ENCODE measurements at regions not wholly inside any gene's neighbourhood (a gene's known extent, or its start where the extent isn't known, plus 50 kb on each side); places are given as distances from the start of the nearest gene placed in this dataset.

- DNase-seq (ENCODE audit: low spot score in 2 of 2) (no peak), ATAC-seq (replicated peaks; ENCODE audit: extremely low read depth, poor library complexity, severe bottlenecking) (no peak)
- no peak overlapping the region for H3K4me3 Mint-ChIP-seq
- no peaks in the 10 kb centered on the region for H3K36me3 Mint-ChIP-seq (ENCODE audit: insufficient read depth)
- no peak overlapping the region for H3K27ac Mint-ChIP-seq (ENCODE audit: low read depth)
- H3K4me1 Mint-ChIP-seq, result no peaks in the 10 kb centered on the region
- peaks cover 7% of the 10 kb centered on the region for H3K9me3 Mint-ChIP-seq
- no peaks in the 10 kb centered on the region for H3K27me3 Mint-ChIP-seq
Observed at GRCh38 chr3:104673981-104674380, 692.7 kb upstream of the ALCAM start.

GRCh38 chr3:104676241-104676640 lies 690.5 kb upstream of the ALCAM start:
- no peak for DNase-seq (ENCODE audit: low spot score in 2 of 2)
- H3K36me3 Mint-ChIP-seq (ENCODE audit: insufficient read depth), result no peaks in the 10 kb centered on the region
- H3K27ac Mint-ChIP-seq (ENCODE audit: low read depth), result no peak overlapping the region
- no peaks in the 10 kb centered on the region for H3K4me1 Mint-ChIP-seq
- peaks cover 7% of the 10 kb centered on the region for H3K9me3 Mint-ChIP-seq
- ATAC-seq (replicated peaks; ENCODE audit: extremely low read depth, poor library complexity, severe bottlenecking), result no peak
- H3K27me3 Mint-ChIP-seq, result no peaks in the 10 kb centered on the region
- H3K4me3 Mint-ChIP-seq, result no peak overlapping the region

- Mint-ChIP-seq H3K36me3 (ENCODE audit: insufficient read depth) (no peaks in the 10 kb centered on the region), H3K9me3 (peaks cover 7% of the 10 kb centered on the region), H3K4me3 (no peak overlapping the region), H3K27ac (ENCODE audit: low read depth) (no peak overlapping the region), H3K4me1 (no peaks in the 10 kb centered on the region), H3K27me3 (no peaks in the 10 kb centered on the region)
- DNase-seq (ENCODE audit: low spot score in 2 of 2), result no peak
- no peak for ATAC-seq (replicated peaks; ENCODE audit: extremely low read depth, poor library complexity, severe bottlenecking)
Observed at GRCh38 chr3:104677932-104678331, 688.8 kb upstream of the ALCAM start.

GRCh38 chr3:104685492-104685891 lies 681.2 kb upstream of the ALCAM start:
- no peaks in the 10 kb centered on the region for H3K36me3 Mint-ChIP-seq (ENCODE audit: insufficient read depth)
- DNase-seq (ENCODE audit: low spot score in 2 of 2) (no peak), ATAC-seq (replicated peaks; ENCODE audit: extremely low read depth, poor library complexity, severe bottlenecking) (no peak)
- H3K4me1 Mint-ChIP-seq, result no peaks in the 10 kb centered on the region
- peaks cover 6% of the 10 kb centered on the region for H3K9me3 Mint-ChIP-seq
- no peak overlapping the region for H3K27ac Mint-ChIP-seq (ENCODE audit: low read depth)
- H3K27me3 Mint-ChIP-seq, result no peaks in the 10 kb centered on the region
- H3K4me3 Mint-ChIP-seq, result no peak overlapping the region

- H3K27me3 Mint-ChIP-seq, result no peaks in the 10 kb centered on the region
- H3K4me3 Mint-ChIP-seq, result no peak overlapping the region
Observed at GRCh38 chr3:104687362-104687761, 679.3 kb upstream of the ALCAM start.

GRCh38 chr3:104696470-104696869 lies 670.2 kb upstream of the ALCAM start:
- H3K4me1 Mint-ChIP-seq, result no peaks in the 10 kb centered on the region
- no peak for ATAC-seq (replicated peaks; ENCODE audit: extremely low read depth, poor library complexity, severe bottlenecking)
- DNase-seq (ENCODE audit: low spot score in 2 of 2), result no peak
- no peak overlapping the region for H3K4me3 Mint-ChIP-seq
- H3K27ac Mint-ChIP-seq (ENCODE audit: low read depth), result no peak overlapping the region
- no peaks in the 10 kb centered on the region for H3K36me3 Mint-ChIP-seq (ENCODE audit: insufficient read depth)
- no peaks in the 10 kb centered on the region for H3K27me3 Mint-ChIP-seq
- H3K9me3 Mint-ChIP-seq, result peaks cover 5% of the 10 kb centered on the region

More at GRCh38 chr3:104687362-104687761, 679.3 kb upstream of the ALCAM start:
- H3K36me3 Mint-ChIP-seq (ENCODE audit: insufficient read depth), result no peaks in the 10 kb centered on the region
- H3K27ac Mint-ChIP-seq (ENCODE audit: low read depth), result no peak overlapping the region
- no peaks in the 10 kb centered on the region for H3K4me1 Mint-ChIP-seq
- ATAC-seq (replicated peaks; ENCODE audit: extremely low read depth, poor library complexity, severe bottlenecking) (no peak), DNase-seq (ENCODE audit: low spot score in 2 of 2) (no peak)
- H3K9me3 Mint-ChIP-seq, result peaks cover 10% of the 10 kb centered on the region

- Mint-ChIP-seq H3K4me1 (no peaks in the 10 kb centered on the region), H3K27ac (ENCODE audit: low read depth) (no peak overlapping the region), H3K36me3 (ENCODE audit: insufficient read depth) (no peaks in the 10 kb centered on the region), H3K27me3 (no peaks in the 10 kb centered on the region), H3K4me3 (no peak overlapping the region), H3K9me3 (no peaks in the 10 kb centered on the region)
- no peak for DNase-seq (ENCODE audit: low spot score in 2 of 2)
- no peak for ATAC-seq (replicated peaks; ENCODE audit: extremely low read depth, poor library complexity, severe bottlenecking)
Observed at GRCh38 chr3:104711406-104711805, 655.3 kb upstream of the ALCAM start.

- ATAC-seq (replicated peaks; ENCODE audit: extremely low read depth, poor library complexity, severe bottlenecking), result no peak
- H3K4me1 Mint-ChIP-seq, result no peaks in the 10 kb centered on the region
- H3K4me3 Mint-ChIP-seq, result no peak overlapping the region
- H3K36me3 Mint-ChIP-seq (ENCODE audit: insufficient read depth), result no peaks in the 10 kb centered on the region
- H3K27ac Mint-ChIP-seq (ENCODE audit: low read depth), result no peak overlapping the region
- H3K9me3 Mint-ChIP-seq, result no peaks in the 10 kb centered on the region
- no peak for DNase-seq (ENCODE audit: low spot score in 2 of 2)
- H3K27me3 Mint-ChIP-seq, result no peaks in the 10 kb centered on the region
Observed at GRCh38 chr3:104715972-104716371, 650.7 kb upstream of the ALCAM start.

GRCh38 chr3:104717828-104718196 lies 648.9 kb upstream of the ALCAM start:
- no peaks in the 10 kb centered on the region for H3K9me3 Mint-ChIP-seq
- no peak for ATAC-seq (replicated peaks; ENCODE audit: extremely low read depth, poor library complexity, severe bottlenecking)
- H3K36me3 Mint-ChIP-seq (ENCODE audit: insufficient read depth), result no peaks in the 10 kb centered on the region
- DNase-seq (ENCODE audit: low spot score in 2 of 2), result no peak
- H3K4me3 Mint-ChIP-seq, result no peak overlapping the region
- H3K4me1 Mint-ChIP-seq, result no peaks in the 10 kb centered on the region
- no peak overlapping the region for H3K27ac Mint-ChIP-seq (ENCODE audit: low read depth)
- no peaks in the 10 kb centered on the region for H3K27me3 Mint-ChIP-seq

- H3K4me3 Mint-ChIP-seq, result no peak overlapping the region
- no peak for DNase-seq (ENCODE audit: low spot score in 2 of 2)
- H3K27me3 Mint-ChIP-seq, result no peaks in the 10 kb centered on the region
- ATAC-seq (replicated peaks; ENCODE audit: extremely low read depth, poor library complexity, severe bottlenecking), result no peak
- H3K27ac Mint-ChIP-seq (ENCODE audit: low read depth), result no peak overlapping the region
- no peaks in the 10 kb centered on the region for H3K9me3 Mint-ChIP-seq
- no peaks in the 10 kb centered on the region for H3K4me1 Mint-ChIP-seq
- no peaks in the 10 kb centered on the region for H3K36me3 Mint-ChIP-seq (ENCODE audit: insufficient read depth)
Observed at GRCh38 chr3:104723000-104723399, 643.7 kb upstream of the ALCAM start.

- Mint-ChIP-seq H3K4me3 (no peak overlapping the region), H3K9me3 (no peaks in the 10 kb centered on the region), H3K27me3 (no peaks in the 10 kb centered on the region), H3K4me1 (no peaks in the 10 kb centered on the region), H3K27ac (ENCODE audit: low read depth) (no peak overlapping the region), H3K36me3 (ENCODE audit: insufficient read depth) (peaks cover 2% of the 10 kb centered on the region)
- ATAC-seq (replicated peaks; ENCODE audit: extremely low read depth, poor library complexity, severe bottlenecking), result no peak
- no peak for DNase-seq (ENCODE audit: low spot score in 2 of 2)
Observed at GRCh38 chr3:104731074-104731473, 635.6 kb upstream of the ALCAM start.

- no peak overlapping the region for H3K27ac Mint-ChIP-seq (ENCODE audit: low read depth)
- no peaks in the 10 kb centered on the region for H3K27me3 Mint-ChIP-seq
- DNase-seq (ENCODE audit: low spot score in 2 of 2) (no peak), ATAC-seq (replicated peaks; ENCODE audit: extremely low read depth, poor library complexity, severe bottlenecking) (no peak)
- no peaks in the 10 kb centered on the region for H3K4me1 Mint-ChIP-seq
- no peaks in the 10 kb centered on the region for H3K9me3 Mint-ChIP-seq
- H3K4me3 Mint-ChIP-seq, result no peak overlapping the region
- H3K36me3 Mint-ChIP-seq (ENCODE audit: insufficient read depth), result peaks cover 2% of the 10 kb centered on the region
Observed at GRCh38 chr3:104734627-104735026, 632.1 kb upstream of the ALCAM start.

- ATAC-seq (replicated peaks; ENCODE audit: extremely low read depth, poor library complexity, severe bottlenecking) (no peak), DNase-seq (ENCODE audit: low spot score in 2 of 2) (no peak)
- Mint-ChIP-seq H3K4me1 (no peaks in the 10 kb centered on the region), H3K27me3 (no peaks in the 10 kb centered on the region), H3K4me3 (no peak overlapping the region), H3K9me3 (no peaks in the 10 kb centered on the region), H3K36me3 (ENCODE audit: insufficient read depth) (peaks cover 2% of the 10 kb centered on the region), H3K27ac (ENCODE audit: low read depth) (no peak overlapping the region)
Observed at GRCh38 chr3:104735691-104736090, 631.0 kb upstream of the ALCAM start.

- Mint-ChIP-seq H3K36me3 (ENCODE audit: insufficient read depth) (peaks cover 2% of the 10 kb centered on the region), H3K27me3 (no peaks in the 10 kb centered on the region), H3K4me3 (no peak overlapping the region), H3K4me1 (no peaks in the 10 kb centered on the region), H3K27ac (ENCODE audit: low read depth) (no peak overlapping the region), H3K9me3 (no peaks in the 10 kb centered on the region)
- no peak for DNase-seq (ENCODE audit: low spot score in 2 of 2)
- ATAC-seq (replicated peaks; ENCODE audit: extremely low read depth, poor library complexity, severe bottlenecking), result no peak
Observed at GRCh38 chr3:104738271-104738670, 628.4 kb upstream of the ALCAM start.
